GM18517 (cell line): ENCODE measurements at regions not wholly inside any gene's neighbourhood (a gene's known extent, or its start where the extent isn't known, plus 50 kb on each side); places are given as distances from the start of the nearest gene placed in this dataset.
"Not testable (repeated sequence)": the region's sequence is repeated elsewhere in the genome, so short reads cannot be mapped to it uniquely, and the experiment has no call there.

Experiments used
- ATAC-seq: cut with Tn5 transposase; IDR thresholded peaks from one replicate; pipeline ENCODE4 v1.9.1; 2021; ENCODE audit warnings: mild to moderate bottlenecking, moderate library complexity; ENCODE audit not compliant: unreplicated experiment

GRCh38 chr2:65626831-65627230 lies 194.4 kb upstream of the SPRED2 start:
- ATAC-seq = no peak

GRCh38 chr2:65625982-65626381 lies 193.6 kb upstream of the SPRED2 start:
- no peak for ATAC-seq

- no peak for ATAC-seq
Observed at GRCh38 chr2:65622951-65623535, 190.6 kb upstream of the SPRED2 start.

- no peak for ATAC-seq
Observed at GRCh38 chr2:65622499-65622898, 190.1 kb upstream of the SPRED2 start.

GRCh38 chr2:65620524-65620923 lies 188.1 kb upstream of the SPRED2 start:
- ATAC-seq = no peak

- ATAC-seq = no peak
Observed at GRCh38 chr2:65620026-65620425, 187.6 kb upstream of the SPRED2 start.

- no peak for ATAC-seq
Observed at GRCh38 chr2:65615602-65616001, 183.2 kb upstream of the SPRED2 start.

GRCh38 chr2:65613968-65614555 lies 181.7 kb upstream of the SPRED2 start:
- ATAC-seq = no peak

GRCh38 chr2:65611488-65611887 lies 179.1 kb upstream of the SPRED2 start:
- no peak for ATAC-seq

GRCh38 chr2:65608916-65609315 lies 176.5 kb upstream of the SPRED2 start:
- no peak for ATAC-seq

GRCh38 chr2:65608466-65608865 lies 176.1 kb upstream of the SPRED2 start:
- ATAC-seq = no peak

- ATAC-seq = no peak
Observed at GRCh38 chr2:65607662-65608305, 175.4 kb upstream of the SPRED2 start.

- ATAC-seq = no peak
Observed at GRCh38 chr2:65605743-65606058, 173.3 kb upstream of the SPRED2 start.

GRCh38 chr2:65605058-65605742 lies 172.8 kb upstream of the SPRED2 start:
- ATAC-seq = no peak

GRCh38 chr2:65604246-65604645 lies 171.8 kb upstream of the SPRED2 start:
- ATAC-seq = no peak

GRCh38 chr2:65602603-65603235 lies 170.3 kb upstream of the SPRED2 start:
- ATAC-seq = no peak

GRCh38 chr2:65600871-65601270 lies 168.5 kb upstream of the SPRED2 start:
- ATAC-seq = not testable (repeated sequence)

- not testable (repeated sequence) for ATAC-seq
Observed at GRCh38 chr2:65600351-65600750, 168.0 kb upstream of the SPRED2 start.

- ATAC-seq = no peak
Observed at GRCh38 chr2:65599693-65600092, 167.3 kb upstream of the SPRED2 start.

- ATAC-seq = no peak
Observed at GRCh38 chr2:65598996-65599395, 166.6 kb upstream of the SPRED2 start.

GRCh38 chr2:65598264-65598663 lies 165.9 kb upstream of the SPRED2 start:
- no peak for ATAC-seq

- no peak for ATAC-seq
Observed at GRCh38 chr2:65595630-65596029, 163.2 kb upstream of the SPRED2 start.
